ENCODE measurements at regions not wholly inside any gene's neighbourhood (a gene's known extent, or its start where the extent isn't known, plus 50 kb on each side); places are given as distances from the start of the nearest gene placed in this dataset.
A peak's percentile ranks its signal among the peaks of the same experiment; 100 is the strongest.

- DNase-seq (ENCODE audit: low spot score in 2 of 2) (no peak), ATAC-seq (ENCODE audit: low read depth) (no peak)
- Mint-ChIP-seq H3K9me3 (peaks cover 2% of the 10 kb centered on the region), H3K27me3 (no peaks in the 10 kb centered on the region), H3K27ac (no peak overlapping the region), H3K36me3 (no peaks in the 10 kb centered on the region), H3K4me3 (no peak overlapping the region), H3K4me1 (peaks cover 15% of the 10 kb centered on the region)
Measured at GRCh38 chr14:61632807-61633206, 62.5 kb upstream of the HIF1A start.

DNA sequence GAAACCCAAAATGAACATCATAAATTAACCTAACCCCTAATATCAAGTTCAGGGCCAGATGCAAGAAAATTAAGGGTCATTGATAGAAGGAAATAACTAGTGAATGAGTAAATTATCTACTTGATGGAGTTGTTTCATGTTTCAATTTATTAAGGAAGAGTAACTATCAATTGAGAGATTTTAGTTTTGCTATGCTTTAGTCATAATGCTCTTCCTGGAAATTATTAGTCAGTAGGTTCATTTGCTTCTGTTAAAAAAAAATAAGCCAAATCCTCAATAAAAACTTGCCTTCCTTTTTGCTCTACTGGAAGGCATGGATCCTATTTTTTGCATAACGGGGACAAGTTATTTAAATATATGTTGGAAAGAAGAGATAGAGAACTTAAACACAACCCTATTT is 59.0 kb upstream of the HIF1A start:
- no peak for ATAC-seq (ENCODE audit: low read depth)
- H3K27ac Mint-ChIP-seq, result no peak overlapping the region
- peaks cover 15% of the 10 kb centered on the region for H3K4me1 Mint-ChIP-seq
- DNase-seq (ENCODE audit: low spot score in 2 of 2), result no peak
- H3K27me3 Mint-ChIP-seq, result no peaks in the 10 kb centered on the region
- H3K36me3 Mint-ChIP-seq, result no peaks in the 10 kb centered on the region
- H3K4me3 Mint-ChIP-seq, result no peak overlapping the region
- peaks cover 2% of the 10 kb centered on the region for H3K9me3 Mint-ChIP-seq

GRCh38 chr14:61636779-61637178 is 58.5 kb upstream of the HIF1A start:
- Mint-ChIP-seq H3K27ac (no peak overlapping the region), H3K27me3 (no peaks in the 10 kb centered on the region), H3K36me3 (no peaks in the 10 kb centered on the region), H3K4me3 (no peak overlapping the region), H3K4me1 (peaks cover 15% of the 10 kb centered on the region), H3K9me3 (peaks cover 2% of the 10 kb centered on the region)
- DNase-seq (ENCODE audit: low spot score in 2 of 2), result no peak
- peak; percentile 80 for ATAC-seq (ENCODE audit: low read depth)

- H3K27me3 Mint-ChIP-seq, result no peaks in the 10 kb centered on the region
- no peak overlapping the region for H3K4me3 Mint-ChIP-seq
- DNase-seq (ENCODE audit: low spot score in 2 of 2), result no peak
- H3K36me3 Mint-ChIP-seq, result no peaks in the 10 kb centered on the region
- ATAC-seq (ENCODE audit: low read depth), result no peak
- no peak overlapping the region for H3K27ac Mint-ChIP-seq
- H3K4me1 Mint-ChIP-seq, result peaks cover 29% of the 10 kb centered on the region
- H3K9me3 Mint-ChIP-seq, result peaks cover 2% of the 10 kb centered on the region
Measured at GRCh38 chr14:61638595-61639387, 56.5 kb upstream of the HIF1A start.

- H3K27ac Mint-ChIP-seq, result no peak overlapping the region
- no peaks in the 10 kb centered on the region for H3K27me3 Mint-ChIP-seq
- peaks cover 39% of the 10 kb centered on the region for H3K4me1 Mint-ChIP-seq
- H3K9me3 Mint-ChIP-seq, result peaks cover 2% of the 10 kb centered on the region
- no peak overlapping the region for H3K4me3 Mint-ChIP-seq
- H3K36me3 Mint-ChIP-seq, result no peaks in the 10 kb centered on the region
- ATAC-seq (ENCODE audit: low read depth) (no peak), DNase-seq (ENCODE audit: low spot score in 2 of 2) (no peak)
Measured at GRCh38 chr14:61640158-61641136, 54.9 kb upstream of the HIF1A start.

- Mint-ChIP-seq H3K4me1 (peaks cover 29% of the 10 kb centered on the region), H3K4me3 (no peak overlapping the region), H3K27ac (peak overlapping the region; percentile 76), H3K27me3 (no peaks in the 10 kb centered on the region), H3K9me3 (no peaks in the 10 kb centered on the region), H3K36me3 (no peaks in the 10 kb centered on the region)
- DNase-seq (ENCODE audit: low spot score in 2 of 2) (no peak), ATAC-seq (ENCODE audit: low read depth) (no peak)
Measured at GRCh38 chr14:61641914-61642613, 53.2 kb upstream of the HIF1A start.

GRCh38 chr14:61642614-61642982 is 52.7 kb upstream of the HIF1A start:
- Mint-ChIP-seq H3K9me3 (no peaks in the 10 kb centered on the region), H3K4me1 (peaks cover 27% of the 10 kb centered on the region), H3K27ac (peak overlapping the region; percentile 76), H3K36me3 (no peaks in the 10 kb centered on the region), H3K4me3 (no peak overlapping the region), H3K27me3 (no peaks in the 10 kb centered on the region)
- DNase-seq (ENCODE audit: low spot score in 2 of 2) (no peak), ATAC-seq (ENCODE audit: low read depth) (no peak)

GRCh38 chr14:61643555-61643954 is 51.8 kb upstream of the HIF1A start:
- Mint-ChIP-seq H3K9me3 (no peaks in the 10 kb centered on the region), H3K4me1 (peaks cover 27% of the 10 kb centered on the region), H3K36me3 (no peaks in the 10 kb centered on the region), H3K27me3 (no peaks in the 10 kb centered on the region), H3K4me3 (no peak overlapping the region), H3K27ac (peak overlapping the region; percentile 76)
- ATAC-seq (ENCODE audit: low read depth), result no peak
- DNase-seq (ENCODE audit: low spot score in 2 of 2), result no peak

DNA sequence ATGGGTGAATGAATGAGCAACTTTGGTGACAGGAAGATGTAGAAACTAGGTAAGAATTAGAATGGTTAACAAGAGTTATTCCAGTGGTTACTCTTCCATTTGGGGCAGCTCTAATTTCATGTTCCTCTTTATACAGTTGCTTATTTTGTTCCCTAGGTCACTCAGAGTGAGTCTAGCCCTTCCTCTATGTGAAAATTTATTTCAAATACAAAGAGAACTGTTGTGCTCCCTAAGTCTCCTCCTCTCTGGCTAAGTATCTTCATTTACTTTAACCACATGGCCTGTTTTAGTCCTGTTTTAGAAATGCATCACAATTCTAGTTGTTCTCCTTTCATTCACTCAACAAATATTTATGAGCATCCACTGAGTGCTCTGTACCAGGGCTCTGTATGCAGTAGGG is 51.1 kb upstream of the HIF1A start:
- peaks cover 27% of the 10 kb centered on the region for H3K4me1 Mint-ChIP-seq
- ATAC-seq (ENCODE audit: low read depth) (peak; percentile 31), DNase-seq (ENCODE audit: low spot score in 2 of 2) (no peak)
- H3K27ac Mint-ChIP-seq, result peak overlapping the region; percentile 76
- H3K4me3 Mint-ChIP-seq, result peak overlapping the region; percentile 1
- H3K36me3 Mint-ChIP-seq, result no peaks in the 10 kb centered on the region
- H3K9me3 Mint-ChIP-seq, result no peaks in the 10 kb centered on the region
- H3K27me3 Mint-ChIP-seq, result no peaks in the 10 kb centered on the region

DNA sequence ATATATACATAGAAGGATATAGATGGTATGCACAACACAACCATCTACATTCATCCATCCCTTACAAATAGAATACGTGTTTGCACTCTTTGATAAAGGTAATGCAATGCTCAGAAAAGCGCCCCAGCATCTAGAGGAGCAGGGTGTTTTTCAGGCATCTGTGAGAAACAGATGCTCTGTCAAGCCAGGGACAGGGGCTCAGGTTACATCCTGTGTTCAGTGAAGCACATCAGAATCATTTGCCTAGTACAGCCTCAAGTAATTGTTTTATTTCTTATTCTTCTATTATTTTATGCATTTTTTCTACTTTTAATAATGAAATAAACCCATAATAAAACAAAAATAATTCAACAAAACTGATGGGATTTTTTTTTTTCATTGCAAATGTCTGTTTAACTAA is 50.5 kb upstream of the HIF1A start:
- Mint-ChIP-seq H3K36me3 (no peaks in the 10 kb centered on the region), H3K27me3 (no peaks in the 10 kb centered on the region), H3K9me3 (no peaks in the 10 kb centered on the region), H3K27ac (peak overlapping the region; percentile 76), H3K4me1 (peaks cover 27% of the 10 kb centered on the region), H3K4me3 (peak overlapping the region; percentile 1)
- ATAC-seq (ENCODE audit: low read depth) (peak; percentile 97), DNase-seq (ENCODE audit: low spot score in 2 of 2) (peak in 1 of 2 donors; percentile 21)

DNA sequence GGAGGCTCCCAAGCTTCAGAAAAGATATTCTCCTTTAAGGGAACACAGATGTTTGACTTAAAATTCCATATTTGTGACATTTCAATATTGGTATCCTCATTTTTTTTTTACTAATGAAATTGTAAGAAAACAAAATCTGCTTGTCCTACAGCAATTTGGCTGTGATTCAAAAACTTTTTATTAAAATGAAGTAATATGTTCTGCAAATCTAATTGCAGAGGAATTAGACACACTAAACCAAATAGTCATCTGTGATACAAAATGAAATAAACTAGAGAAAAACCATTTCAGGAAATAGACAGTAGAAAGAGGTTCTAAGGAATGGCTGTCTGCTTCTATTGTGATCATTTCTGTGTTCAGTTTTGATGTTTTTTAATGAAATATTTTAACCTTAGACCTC is 50.1 kb upstream of the HIF1A start:
- Mint-ChIP-seq H3K36me3 (no peaks in the 10 kb centered on the region), H3K4me1 (peaks cover 27% of the 10 kb centered on the region), H3K27ac (no peak overlapping the region), H3K4me3 (no peak overlapping the region), H3K9me3 (no peaks in the 10 kb centered on the region), H3K27me3 (no peaks in the 10 kb centered on the region)
- ATAC-seq (ENCODE audit: low read depth) (no peak), DNase-seq (ENCODE audit: low spot score in 2 of 2) (no peak)

All from memory B cell (primary cell).